GM12875 (cell line): ENCODE measurements at regions not wholly inside any gene's neighbourhood (a gene's known extent, or its start where the extent isn't known, plus 50 kb on each side); places are given as distances from the start of the nearest gene placed in this dataset.

Experiments
- H3K4me3 ChIP-seq: one replicate; pipeline ENCODE4 v1.5.1; 2011; ENCODE audit warnings: low read depth, low read length, control low read depth
- TF ChIP-seq, protein P1 (sequence below): IDR thresholded peaks from 2 replicates; pipeline ENCODE4 v1.5.1; 2011; ENCODE audit warnings: low read depth, mild to moderate bottlenecking, control low read depth, inconsistent platforms, low read length, moderate library complexity, borderline replicate concordance; ENCODE audit not compliant: insufficient read depth

DNA sequence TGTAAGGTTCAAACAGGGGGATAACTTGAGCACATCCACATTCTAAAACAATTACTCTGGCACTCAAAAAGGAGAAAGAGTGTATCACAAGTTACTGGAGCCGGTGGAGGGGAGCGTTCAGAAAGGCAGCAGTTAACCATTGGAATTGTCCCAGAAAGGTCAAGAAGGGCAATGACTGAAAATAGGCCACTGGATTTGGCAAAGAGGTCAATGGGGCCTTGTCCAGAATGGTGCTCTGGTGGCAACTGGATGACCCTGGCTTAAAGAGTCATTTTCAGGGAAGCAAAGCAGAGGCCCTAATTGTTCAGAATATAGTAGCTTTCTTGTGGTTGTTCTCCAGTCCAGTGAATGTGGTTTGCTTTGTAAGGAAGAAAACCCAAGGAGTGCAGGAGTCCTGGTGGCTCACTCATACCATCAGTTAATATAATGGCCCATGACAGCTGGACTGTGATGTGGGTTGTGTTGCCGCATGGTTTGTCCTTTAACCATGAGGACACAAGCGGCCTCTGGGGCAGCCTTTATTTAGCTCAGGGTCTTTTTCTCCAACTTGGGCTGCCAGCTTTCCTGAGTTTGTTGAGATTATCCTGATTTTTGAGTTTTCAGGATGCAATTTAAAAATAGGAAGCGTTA, 142.8 kb upstream of the PELI2 start:
- no peak overlapping the region for H3K4me3 ChIP-seq
- TF ChIP-seq, protein P1, sequence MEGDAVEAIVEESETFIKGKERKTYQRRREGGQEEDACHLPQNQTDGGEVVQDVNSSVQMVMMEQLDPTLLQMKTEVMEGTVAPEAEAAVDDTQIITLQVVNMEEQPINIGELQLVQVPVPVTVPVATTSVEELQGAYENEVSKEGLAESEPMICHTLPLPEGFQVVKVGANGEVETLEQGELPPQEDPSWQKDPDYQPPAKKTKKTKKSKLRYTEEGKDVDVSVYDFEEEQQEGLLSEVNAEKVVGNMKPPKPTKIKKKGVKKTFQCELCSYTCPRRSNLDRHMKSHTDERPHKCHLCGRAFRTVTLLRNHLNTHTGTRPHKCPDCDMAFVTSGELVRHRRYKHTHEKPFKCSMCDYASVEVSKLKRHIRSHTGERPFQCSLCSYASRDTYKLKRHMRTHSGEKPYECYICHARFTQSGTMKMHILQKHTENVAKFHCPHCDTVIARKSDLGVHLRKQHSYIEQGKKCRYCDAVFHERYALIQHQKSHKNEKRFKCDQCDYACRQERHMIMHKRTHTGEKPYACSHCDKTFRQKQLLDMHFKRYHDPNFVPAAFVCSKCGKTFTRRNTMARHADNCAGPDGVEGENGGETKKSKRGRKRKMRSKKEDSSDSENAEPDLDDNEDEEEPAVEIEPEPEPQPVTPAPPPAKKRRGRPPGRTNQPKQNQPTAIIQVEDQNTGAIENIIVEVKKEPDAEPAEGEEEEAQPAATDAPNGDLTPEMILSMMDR: no peak

DNA sequence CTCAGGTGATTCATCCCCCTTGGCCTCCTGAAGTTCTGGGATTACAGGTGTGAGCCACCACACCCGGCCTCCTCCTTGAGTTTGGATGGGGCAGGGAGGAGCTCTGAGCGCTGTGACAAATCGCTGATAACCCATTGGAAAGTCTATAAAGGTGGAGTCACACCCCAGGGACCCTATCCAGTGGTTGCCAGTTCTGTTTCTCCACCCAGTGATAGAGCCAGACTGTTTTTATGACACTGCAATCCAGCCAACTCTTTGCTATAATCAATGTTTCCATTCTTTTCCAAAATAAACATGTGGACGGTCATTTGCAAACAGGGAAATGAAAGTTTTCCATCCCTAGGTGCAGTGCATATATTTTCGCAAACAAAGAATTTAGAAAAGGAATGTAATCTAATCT, 142.0 kb upstream of the PELI2 start:
- no peak overlapping the region for H3K4me3 ChIP-seq
- TF ChIP-seq, protein P1: no peak

DNA sequence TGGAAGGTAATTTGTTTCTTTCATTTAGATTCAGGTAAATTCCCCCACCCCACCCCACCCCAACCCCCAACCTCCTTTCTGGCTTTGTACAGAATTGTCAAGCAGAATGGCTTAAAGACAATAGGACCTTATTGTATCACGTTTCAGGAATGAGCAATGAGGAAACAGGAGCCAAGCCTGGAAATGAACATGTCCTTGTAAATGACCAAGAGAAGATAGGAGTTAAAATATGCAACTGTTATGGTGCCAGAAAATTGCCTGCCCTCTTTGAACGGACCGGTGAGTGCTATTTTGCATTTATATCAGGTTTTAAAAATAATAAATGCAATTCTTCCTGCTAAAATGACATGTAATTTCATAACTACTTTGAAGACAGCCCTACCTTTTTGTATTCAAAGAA, 141.6 kb upstream of the PELI2 start:
- H3K4me3 ChIP-seq: no peak overlapping the region
- TF ChIP-seq, protein P1: no peak

DNA sequence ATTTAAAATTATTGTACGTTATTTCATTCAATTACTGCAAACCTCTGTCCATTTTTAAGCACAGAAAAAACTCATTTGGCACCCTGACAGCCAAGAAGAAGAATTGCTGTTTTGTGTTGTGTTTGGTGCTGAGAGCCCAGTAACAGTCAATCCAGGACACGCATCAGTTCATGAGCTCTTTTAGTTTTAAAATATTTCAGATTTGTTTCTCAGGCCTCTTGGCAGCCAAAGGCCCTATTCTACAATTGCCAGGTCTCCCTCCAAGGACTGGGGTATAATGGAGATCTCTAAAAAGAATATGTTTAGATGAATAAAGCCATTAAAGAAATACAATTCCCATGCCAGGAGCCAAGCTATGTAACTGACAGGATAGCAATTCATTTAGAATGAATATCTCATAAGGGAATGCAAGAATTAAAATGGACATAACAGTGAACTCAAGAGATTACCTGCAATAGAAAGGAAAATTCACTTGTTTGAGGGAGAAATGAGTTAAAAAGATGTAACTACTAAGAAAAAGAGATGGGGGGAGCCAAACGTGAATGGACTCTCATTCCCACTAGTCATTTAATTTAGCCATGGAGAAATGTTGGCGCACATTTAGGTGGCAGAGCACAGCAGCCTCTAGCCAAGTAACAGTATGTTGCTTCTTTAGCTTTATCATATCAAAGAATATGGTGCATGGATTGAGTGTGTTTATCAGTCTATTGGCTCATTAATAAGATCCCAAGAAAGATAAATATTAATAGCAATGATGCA, 140.6 kb upstream of the PELI2 start:
- H3K4me3 ChIP-seq: no peak overlapping the region
- TF ChIP-seq, protein P1: no peak

DNA sequence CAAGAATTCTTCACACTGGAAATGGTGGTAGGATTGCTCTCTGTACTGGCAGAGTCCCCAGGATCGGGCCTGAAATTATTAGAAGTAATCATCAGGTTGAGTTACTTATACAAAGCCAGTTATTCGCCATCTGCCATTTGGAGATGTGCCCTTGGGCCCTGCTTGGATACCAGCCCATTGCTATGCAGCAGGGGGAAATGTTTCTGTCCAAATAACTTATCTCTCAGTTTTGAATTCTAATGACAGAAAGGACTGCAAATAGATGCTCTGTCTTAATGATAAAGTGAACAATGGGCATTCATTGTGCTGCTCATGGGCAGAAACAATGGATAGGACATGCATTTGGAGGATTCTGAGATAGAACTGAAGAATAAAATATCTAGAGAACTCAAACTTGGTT, 139.1 kb upstream of the PELI2 start:
- TF ChIP-seq, protein P1: no peak

DNA sequence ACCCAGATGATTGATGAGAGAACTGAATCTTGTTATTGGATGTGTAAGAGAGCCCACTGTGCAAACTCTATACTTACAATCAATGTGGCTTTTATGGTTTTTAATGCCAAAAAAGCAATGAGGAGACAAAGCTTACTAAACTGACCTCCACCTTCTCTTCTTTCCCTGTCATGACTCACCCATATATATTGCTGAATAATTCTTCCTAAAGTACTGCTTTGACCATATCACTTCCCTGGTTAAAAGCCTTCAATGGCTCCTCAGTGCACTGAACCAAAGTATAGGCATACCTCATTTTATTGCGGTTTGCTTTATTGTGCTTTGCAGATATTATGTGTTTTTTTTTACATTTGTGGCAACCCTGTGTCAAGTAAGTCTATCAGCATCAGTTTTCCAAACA, 138.4 kb upstream of the PELI2 start:
- TF ChIP-seq, protein P1: no peak
- H3K4me3 ChIP-seq: no peak overlapping the region

More for the DNA sequence above, 139.1 kb upstream of the PELI2 start:
- no peak overlapping the region for H3K4me3 ChIP-seq

DNA sequence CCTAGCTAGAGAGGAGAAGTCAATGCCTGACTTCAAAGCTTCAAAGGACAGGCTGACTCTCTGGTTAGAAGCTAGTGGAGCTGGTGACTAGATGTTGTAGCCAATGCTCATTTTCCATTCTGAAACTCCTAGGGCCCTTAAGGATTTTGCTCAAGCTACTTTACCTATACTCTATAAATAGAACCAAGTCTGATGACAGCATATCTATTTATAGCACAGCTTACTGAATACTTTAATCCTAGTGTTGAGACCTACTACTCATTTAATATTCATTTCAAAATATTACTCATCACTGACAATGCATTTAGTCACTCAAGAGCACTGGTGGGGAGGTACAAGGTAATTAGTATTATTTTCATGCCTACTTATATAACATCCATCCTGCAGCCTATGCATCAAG, 137.2 kb upstream of the PELI2 start:
- TF ChIP-seq, protein P1: no peak
- H3K4me3 ChIP-seq: no peak overlapping the region
